K562 (cell line): ENCODE measurements at regions not wholly inside any gene's neighbourhood (a gene's known extent, or its start where the extent isn't known, plus 50 kb on each side); places are given as distances from the start of the nearest gene placed in this dataset.

Experiments used
- JUND ChIP-seq, 2 experiments: IDR thresholded peaks; 2 replicates in 1 of 2; 3 replicates in 1 of 2; pipeline ENCODE4 v1.6.1; 2011; ENCODE audit warnings: borderline replicate concordance in 2 of 2, low read depth in 2 of 2, low read length in 2 of 2, improper control_type of control experiment in 1 of 2, missing biosample characterization in 1 of 2, missing genetic modification characterization in 1 of 2, missing genetic modification reagents in 1 of 2
- KDM4B ChIP-seq, 2 experiments: fragments of 450-650 bp in 1 of 2; sonication (generic) in 1 of 2; IDR thresholded peaks; 2 replicates each; pipeline ENCODE4 v1.6.1; 2016 to 2017; ENCODE audit warnings: borderline replicate concordance in 2 of 2, antibody characterized with exemption in 1 of 2, low read depth in 1 of 2, mild to moderate bottlenecking in 1 of 2
- NEUROD1 ChIP-seq: fragments of 150-350 bp; IDR thresholded peaks from 2 replicates; pipeline ENCODE4 v1.6.1; 2014; ENCODE audit warnings: borderline replicate concordance, low read length, low read depth; ENCODE audit not compliant: partially characterized antibody
- POU5F1 ChIP-seq: fragments of 150-350 bp; IDR thresholded peaks from 2 replicates; pipeline ENCODE4 v1.6.1; 2014; ENCODE audit warnings: borderline replicate concordance, low read length, low read depth, mild to moderate bottlenecking; ENCODE audit not compliant: partially characterized antibody
- RAD21 ChIP-seq, 2 experiments: fragments of 250-450 bp in 1 of 2; fragments of 450-650 bp in 1 of 2; sonication (Bioruptor Pico) in 1 of 2; formaldehyde crosslinking in 1 of 2; IDR thresholded peaks in 1 of 2; conservative IDR thresholded peaks in 1 of 2; 2 replicates each; pipeline versions ENCODE4 v1.4.0 to v1.8.0; 2020 to 2022; ENCODE audit warnings: mild to moderate bottlenecking in 2 of 2, moderate library complexity in 1 of 2
- XRCC5 ChIP-seq: fragments of 200-400 bp; formaldehyde crosslinking; IDR thresholded peaks from 2 replicates; pipeline ENCODE4 v1.6.1; 2017; ENCODE audit warnings: low read depth, mild to moderate bottlenecking, low read length
- TF ChIP-seq, protein P1 (sequence below): conservative IDR thresholded peaks from 2 replicates; pipeline ENCODE4 v1.6.1; 2011; ENCODE audit warnings: low read depth, mild to moderate bottlenecking, low read length; ENCODE audit not compliant: control insufficient read depth
- TF ChIP-seq, protein P2 (sequence below): IDR thresholded peaks from 2 replicates; pipeline ENCODE4 v1.6.1; 2011; ENCODE audit warnings: borderline replicate concordance, low read depth, mild to moderate bottlenecking, moderate library complexity, low read length; ENCODE audit not compliant: insufficient read depth, poor library complexity, severe bottlenecking
- TF ChIP-seq, protein P3 (sequence below): fragments of 250-450 bp; sonication (Bioruptor Pico); IDR thresholded peaks from 2 replicates; pipeline ENCODE4 v1.4.0; 2020; ENCODE audit warnings: mild to moderate bottlenecking, moderate library complexity

DNA sequence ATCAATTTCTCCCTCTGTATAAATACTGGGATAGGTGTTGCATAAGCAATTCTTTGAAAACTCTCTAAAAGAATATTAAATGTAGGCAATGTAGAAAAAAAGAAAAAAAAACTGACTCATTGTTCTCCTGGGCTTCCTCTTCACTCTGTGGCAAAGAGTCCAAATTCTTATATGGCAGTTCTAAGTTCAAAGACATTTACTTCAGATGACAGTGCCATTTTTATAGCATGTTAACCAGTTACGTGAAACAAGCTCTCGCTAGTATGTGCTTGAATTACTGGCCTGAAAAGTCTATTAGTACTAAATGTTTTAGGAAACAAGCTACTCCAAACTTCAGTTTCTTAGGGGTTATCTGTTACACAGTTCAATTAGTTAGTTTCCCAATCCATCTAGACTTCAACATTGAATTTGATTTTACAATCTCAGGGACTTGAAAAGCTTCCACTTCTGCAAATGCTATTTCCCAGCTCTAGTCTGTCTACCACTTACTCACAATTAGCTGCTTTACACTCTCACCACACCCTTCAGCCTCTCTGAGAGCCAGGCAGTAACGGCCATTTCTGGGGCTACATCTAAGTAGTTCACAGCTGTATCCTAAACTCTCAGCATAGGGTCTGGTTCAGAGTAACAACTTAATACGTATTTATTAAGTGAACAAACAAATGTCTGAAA is 100.4 kb downstream of the OGFRL1 start (continued):
- TF ChIP-seq POU5F1 (no peak), JUND (IDR thresholded peaks at IDR 0.05; ENCODE audit: borderline replicate concordance, low read depth, low read length) (no peak), JUND (tag; IDR thresholded peaks at IDR 0.05; ENCODE audit: borderline replicate concordance, low read depth, low read length) (no peak), KDM4B (IDR thresholded peaks at IDR 0.05; ENCODE audit: borderline replicate concordance in 2 of 2, low read depth in 1 of 2) (no peak), NEUROD1 (no peak), RAD21 (CRISPR knock-in tag; conservative IDR thresholded peaks at IDR 0.05 in 1 of 2, IDR thresholded peaks at IDR 0.05 in 1 of 2) (no peak), XRCC5 (no peak)
- TF ChIP-seq, protein P1, sequence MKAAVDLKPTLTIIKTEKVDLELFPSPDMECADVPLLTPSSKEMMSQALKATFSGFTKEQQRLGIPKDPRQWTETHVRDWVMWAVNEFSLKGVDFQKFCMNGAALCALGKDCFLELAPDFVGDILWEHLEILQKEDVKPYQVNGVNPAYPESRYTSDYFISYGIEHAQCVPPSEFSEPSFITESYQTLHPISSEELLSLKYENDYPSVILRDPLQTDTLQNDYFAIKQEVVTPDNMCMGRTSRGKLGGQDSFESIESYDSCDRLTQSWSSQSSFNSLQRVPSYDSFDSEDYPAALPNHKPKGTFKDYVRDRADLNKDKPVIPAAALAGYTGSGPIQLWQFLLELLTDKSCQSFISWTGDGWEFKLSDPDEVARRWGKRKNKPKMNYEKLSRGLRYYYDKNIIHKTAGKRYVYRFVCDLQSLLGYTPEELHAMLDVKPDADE: no peak
- TF ChIP-seq, protein P2, sequence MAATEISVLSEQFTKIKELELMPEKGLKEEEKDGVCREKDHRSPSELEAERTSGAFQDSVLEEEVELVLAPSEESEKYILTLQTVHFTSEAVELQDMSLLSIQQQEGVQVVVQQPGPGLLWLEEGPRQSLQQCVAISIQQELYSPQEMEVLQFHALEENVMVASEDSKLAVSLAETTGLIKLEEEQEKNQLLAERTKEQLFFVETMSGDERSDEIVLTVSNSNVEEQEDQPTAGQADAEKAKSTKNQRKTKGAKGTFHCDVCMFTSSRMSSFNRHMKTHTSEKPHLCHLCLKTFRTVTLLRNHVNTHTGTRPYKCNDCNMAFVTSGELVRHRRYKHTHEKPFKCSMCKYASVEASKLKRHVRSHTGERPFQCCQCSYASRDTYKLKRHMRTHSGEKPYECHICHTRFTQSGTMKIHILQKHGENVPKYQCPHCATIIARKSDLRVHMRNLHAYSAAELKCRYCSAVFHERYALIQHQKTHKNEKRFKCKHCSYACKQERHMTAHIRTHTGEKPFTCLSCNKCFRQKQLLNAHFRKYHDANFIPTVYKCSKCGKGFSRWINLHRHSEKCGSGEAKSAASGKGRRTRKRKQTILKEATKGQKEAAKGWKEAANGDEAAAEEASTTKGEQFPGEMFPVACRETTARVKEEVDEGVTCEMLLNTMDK: no peak
- TF ChIP-seq, protein P3, sequence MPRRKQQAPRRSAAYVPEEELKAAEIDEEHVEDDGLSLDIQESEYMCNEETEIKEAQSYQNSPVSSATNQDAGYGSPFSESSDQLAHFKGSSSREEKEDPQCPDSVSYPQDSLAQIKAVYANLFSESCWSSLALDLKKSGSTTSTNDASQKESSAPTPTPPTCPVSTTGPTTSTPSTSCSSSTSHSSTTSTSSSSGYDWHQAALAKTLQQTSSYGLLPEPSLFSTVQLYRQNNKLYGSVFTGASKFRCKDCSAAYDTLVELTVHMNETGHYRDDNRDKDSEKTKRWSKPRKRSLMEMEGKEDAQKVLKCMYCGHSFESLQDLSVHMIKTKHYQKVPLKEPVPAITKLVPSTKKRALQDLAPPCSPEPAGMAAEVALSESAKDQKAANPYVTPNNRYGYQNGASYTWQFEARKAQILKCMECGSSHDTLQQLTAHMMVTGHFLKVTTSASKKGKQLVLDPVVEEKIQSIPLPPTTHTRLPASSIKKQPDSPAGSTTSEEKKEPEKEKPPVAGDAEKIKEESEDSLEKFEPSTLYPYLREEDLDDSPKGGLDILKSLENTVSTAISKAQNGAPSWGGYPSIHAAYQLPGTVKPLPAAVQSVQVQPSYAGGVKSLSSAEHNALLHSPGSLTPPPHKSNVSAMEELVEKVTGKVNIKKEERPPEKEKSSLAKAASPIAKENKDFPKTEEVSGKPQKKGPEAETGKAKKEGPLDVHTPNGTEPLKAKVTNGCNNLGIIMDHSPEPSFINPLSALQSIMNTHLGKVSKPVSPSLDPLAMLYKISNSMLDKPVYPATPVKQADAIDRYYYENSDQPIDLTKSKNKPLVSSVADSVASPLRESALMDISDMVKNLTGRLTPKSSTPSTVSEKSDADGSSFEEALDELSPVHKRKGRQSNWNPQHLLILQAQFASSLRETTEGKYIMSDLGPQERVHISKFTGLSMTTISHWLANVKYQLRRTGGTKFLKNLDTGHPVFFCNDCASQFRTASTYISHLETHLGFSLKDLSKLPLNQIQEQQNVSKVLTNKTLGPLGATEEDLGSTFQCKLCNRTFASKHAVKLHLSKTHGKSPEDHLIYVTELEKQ (CRISPR knock-in tag): no peak
